Jurkat, Clone E6-1 (cell line): ENCODE measurements at regions not wholly inside any gene's neighbourhood (a gene's known extent, or its start where the extent isn't known, plus 50 kb on each side); places are given as distances from the start of the nearest gene placed in this dataset.
A peak's percentile ranks its signal among the peaks of the same experiment; 100 is the strongest.
"Not testable (repeated sequence)": the region's sequence is repeated elsewhere in the genome, so short reads cannot be mapped to it uniquely, and the experiment has no call there.

ENCODE experiments used
- DNase-seq: peaks from one replicate; pipeline ENCODE4 v3.0.0-alpha.2; 2011; ENCODE audit warnings: low read depth, low spot score
- H3K4me3 ChIP-seq: 2 replicates; pipeline ENCODE4 v1.5.1; 2011; ENCODE audit warnings: mild to moderate bottlenecking, low read length, control low read depth, moderate library complexity

GRCh38 chr19:21668072-21668773, 99.2 kb downstream of the ZNF100 start:
- not testable (repeated sequence) for H3K4me3 ChIP-seq, DNase-seq

GRCh38 chr19:21655540-21656126, 111.7 kb downstream of the ZNF100 start:
- DNase-seq: no peak
- H3K4me3 ChIP-seq: no peak overlapping the region

- DNase-seq, H3K4me3 ChIP-seq: not testable (repeated sequence)
These were observed 115.9 kb downstream of the ZNF100 start for GRCh38 chr19:21651478-21651877.

- no peak for DNase-seq
- no peak overlapping the region for H3K4me3 ChIP-seq
These were observed 128.6 kb downstream of the ZNF100 start for GRCh38 chr19:21638776-21639175.

- peak overlapping the region; percentile 41 for H3K4me3 ChIP-seq
- DNase-seq: peak; percentile 97
These were observed 121.7 kb downstream of the ZNF429 start for GRCh38 chr19:21626924-21627697.

- DNase-seq: no peak
- H3K4me3 ChIP-seq: no peak overlapping the region
These were observed 120.7 kb downstream of the ZNF429 start for GRCh38 chr19:21626091-21626490.

GRCh38 chr19:21622920-21623319, 117.5 kb downstream of the ZNF429 start:
- DNase-seq: no peak
- no peak overlapping the region for H3K4me3 ChIP-seq

- no peak overlapping the region for H3K4me3 ChIP-seq
- DNase-seq: no peak
These were observed 116.3 kb downstream of the ZNF429 start for GRCh38 chr19:21621671-21622070.

GRCh38 chr19:21617740-21618339, 112.4 kb downstream of the ZNF429 start:
- peak; percentile 64 for DNase-seq

GRCh38 chr19:21614776-21615175, 109.4 kb downstream of the ZNF429 start:
- H3K4me3 ChIP-seq, DNase-seq: not testable (repeated sequence)

More at GRCh38 chr19:21617740-21618339, 112.4 kb downstream of the ZNF429 start:
- H3K4me3 ChIP-seq: no peak overlapping the region

- H3K4me3 ChIP-seq, DNase-seq: not testable (repeated sequence)
These were observed 107.8 kb downstream of the ZNF429 start for GRCh38 chr19:21613201-21613600.

- no peak overlapping the region; the same call in 1 of the 2 replicates for H3K4me3 ChIP-seq
- DNase-seq: no peak
These were observed 107.0 kb downstream of the ZNF429 start for GRCh38 chr19:21612403-21612872.

GRCh38 chr19:21611659-21612402, 106.4 kb downstream of the ZNF429 start:
- peak overlapping the region; percentile 8; the same call in 1 of the 2 replicates for H3K4me3 ChIP-seq
- DNase-seq: no peak

GRCh38 chr19:21610787-21611186, 105.4 kb downstream of the ZNF429 start:
- H3K4me3 ChIP-seq: no peak overlapping the region

GRCh38 chr19:21610341-21610740, 104.9 kb downstream of the ZNF429 start:
- DNase-seq: peak; percentile 92
- no peak overlapping the region for H3K4me3 ChIP-seq

More at GRCh38 chr19:21610787-21611186, 105.4 kb downstream of the ZNF429 start:
- DNase-seq: no peak

GRCh38 chr19:21608571-21608970, 103.2 kb downstream of the ZNF429 start:
- no peak for DNase-seq
- no peak overlapping the region for H3K4me3 ChIP-seq

- DNase-seq: no peak
- H3K4me3 ChIP-seq: no peak overlapping the region
These were observed 102.0 kb downstream of the ZNF429 start for GRCh38 chr19:21607449-21607848.

- H3K4me3 ChIP-seq, DNase-seq: not testable (repeated sequence)
These were observed 101.6 kb downstream of the ZNF429 start for GRCh38 chr19:21607011-21607410.

GRCh38 chr19:21606326-21606725, 100.9 kb downstream of the ZNF429 start:
- H3K4me3 ChIP-seq, DNase-seq: not testable (repeated sequence)
